PFSK-1 (cell line): ENCODE measurements at regions not wholly inside any gene's neighbourhood (a gene's known extent, or its start where the extent isn't known, plus 50 kb on each side); places are given as distances from the start of the nearest gene placed in this dataset.

Experiments
- FOXP2 ChIP-seq: optimal IDR thresholded peaks from 2 replicates; pipeline ENCODE3; 2011; ENCODE audit warnings: borderline replicate concordance, control low read depth, inconsistent platforms; ENCODE audit not compliant: insufficient read depth; ENCODE audit errors: extremely low read length, extremely low read depth
- REST ChIP-seq, 2 experiments: IDR thresholded peaks; 2 replicates each; pipeline versions ENCODE4 v1.6.1 to v1.8.0; 2011 to 2012; ENCODE audit warnings: low read depth in 2 of 2, low read length in 2 of 2, control low read depth in 1 of 2, inconsistent platforms in 1 of 2, mild to moderate bottlenecking in 1 of 2, moderate library complexity in 1 of 2; ENCODE audit not compliant: insufficient read depth in 1 of 2
- SIN3A ChIP-seq: IDR thresholded peaks from 2 replicates; pipeline ENCODE4 v1.6.1; 2012; ENCODE audit warnings: mild to moderate bottlenecking, low read length, moderate library complexity, borderline replicate concordance; ENCODE audit not compliant: insufficient read depth

GRCh38 chr6:102766963-102767362 lies 1373.5 kb downstream of the GRIK2 start:
- TF ChIP-seq FOXP2 (no peak), REST (IDR thresholded peaks at IDR 0.05; ENCODE audit: insufficient read depth in 1 of 2, low read depth in 2 of 2, low read length in 2 of 2) (no peak), SIN3A (no peak)
